Endothelial cell of umbilical vein (primary cell): ENCODE measurements at regions not wholly inside any gene's neighbourhood (a gene's known extent, or its start where the extent isn't known, plus 50 kb on each side); places are given as distances from the start of the nearest gene placed in this dataset.

Source experiments
- BruUV-seq: library from RNA; stranded (reverse); fragments of 400-500 nt; replicated peaks from 2 replicates; lab custom pipeline; 2021; lab: Mats Ljungman, UMichigan
- CTCF ChIA-PET: fragments of 300-600, 350-600 bp; sonication (Branson Sonifier 250); formaldehyde crosslinking; loops from one replicate; lab custom pipeline; 2021; ENCODE audit warnings: antibody characterized with exemption, inconsistent platforms; lab: Charles Lee
- POLR2A ChIA-PET: fragments of 300-600, 350-600 bp; sonication (Branson Sonifier 250); formaldehyde crosslinking; loops from one replicate; lab custom pipeline; 2021; ENCODE audit warnings: antibody characterized with exemption, inconsistent platforms; lab: Charles Lee
- DNase-seq: peaks from one replicate; pipeline ENCODE4 v3.0.0-alpha.2; 2011; ENCODE audit warnings: low read depth, low spot score
- FAIRE-seq: peaks from 2 replicates; lab custom pipeline; 2011; peaks lifted over from hg19 to GRCh38; lab: Jason Lieb, UNC
- H2AFZ ChIP-seq: 2 replicates; pipeline ENCODE4 v1.6.0; 2012; ENCODE audit warnings: low read depth, low read length, control low read depth, inconsistent platforms
- H3K27ac ChIP-seq: 2 replicates; pipeline ENCODE4 v1.5.1; 2011; ENCODE audit warnings: low read depth, mild to moderate bottlenecking, control low read depth, low read length, moderate library complexity; ENCODE audit not compliant: insufficient read depth
- H3K27me3 ChIP-seq, 2 experiments: 2 replicates each; pipeline versions ENCODE4 v1.6.0 to v1.6.1; 2011; ENCODE audit warnings: low read length in 2 of 2, mixed read lengths in 1 of 2; ENCODE audit not compliant: control insufficient read depth in 2 of 2, insufficient read depth in 2 of 2
- H3K36me3 ChIP-seq, 2 experiments: 2 replicates in 1 of 2; 3 replicates in 1 of 2; pipeline ENCODE4 v1.5.1; 2011; ENCODE audit warnings: low read length in 2 of 2, mild to moderate bottlenecking in 1 of 2, moderate library complexity in 1 of 2; ENCODE audit not compliant: control insufficient read depth in 2 of 2, insufficient read depth in 2 of 2; ENCODE audit errors: extremely low read depth in 1 of 2
- H3K4me1 ChIP-seq: 3 replicates; pipeline ENCODE4 v1.5.1; 2011; ENCODE audit warnings: mild to moderate bottlenecking, low read length; ENCODE audit not compliant: control insufficient read depth, insufficient read depth; ENCODE audit errors: extremely low read depth
- H3K4me2 ChIP-seq: 2 replicates; pipeline ENCODE4 v1.6.1; 2011; ENCODE audit warnings: low read length, control low read depth, mixed read lengths; ENCODE audit not compliant: insufficient read depth
- H3K4me3 ChIP-seq, 3 experiments: fragments of 200-600 bp in 1 of 3; sonication (generic), shearing (Covaris generic) in 1 of 3; replicated peaks in 1 of 3; 2 replicates each; pipeline ENCODE4 v1.5.1; 2011 to 2016; ENCODE audit warnings: control low read depth in 3 of 3, low read length in 3 of 3, mild to moderate bottlenecking in 2 of 3, inconsistent platforms in 1 of 3, low read depth in 1 of 3, moderate library complexity in 1 of 3; ENCODE audit not compliant: insufficient read depth in 1 of 3
- H3K79me2 ChIP-seq: 2 replicates; pipeline ENCODE4 v1.6.0; 2012; ENCODE audit warnings: low read length, inconsistent platforms; ENCODE audit not compliant: control insufficient read depth, insufficient read depth
- H3K9ac ChIP-seq: replicated peaks from 2 replicates; pipeline ENCODE3; 2011; ENCODE audit warnings: low read length, control low read depth; ENCODE audit not compliant: insufficient read depth; ENCODE audit errors: extremely low read depth
- H3K9me1 ChIP-seq: replicated peaks from 3 replicates; pipeline ENCODE4 v1.6.0; 2011; ENCODE audit warnings: mild to moderate bottlenecking, low read length; ENCODE audit not compliant: control insufficient read depth, insufficient read depth; ENCODE audit errors: extremely low read depth
- H3K9me3 ChIP-seq: replicated peaks from 2 replicates; pipeline ENCODE4 v1.5.1; 2012; ENCODE audit warnings: low read length, inconsistent platforms; ENCODE audit not compliant: control insufficient read depth, insufficient read depth
- H4K20me1 ChIP-seq: replicated peaks from 2 replicates; pipeline ENCODE3; 2011; ENCODE audit warnings: mild to moderate bottlenecking, low read length; ENCODE audit not compliant: control insufficient read depth, insufficient read depth; ENCODE audit errors: extremely low read depth
- CTCF ChIP-seq, 2 donors: IDR thresholded peaks; 1 replicate in 1 of 2; 2 replicates in 1 of 2; pipeline ENCODE4 v1.5.1; 2011; ENCODE audit warnings: low read length in 2 of 2, mild to moderate bottlenecking in 2 of 2, moderate library complexity in 2 of 2, control low read depth in 1 of 2, inconsistent platforms in 1 of 2, low read depth in 1 of 2; ENCODE audit not compliant: insufficient read depth in 1 of 2; ENCODE audit errors: extremely low read depth in 1 of 2
- EZH2 ChIP-seq: IDR thresholded peaks from 2 replicates; pipeline ENCODE4 v1.6.1; 2012; ENCODE audit warnings: borderline replicate concordance, low read depth, mild to moderate bottlenecking, moderate library complexity, low read length, inconsistent platforms; ENCODE audit not compliant: severe bottlenecking
- FOS ChIP-seq: IDR thresholded peaks from 2 replicates; pipeline ENCODE4 v1.6.1; 2011; ENCODE audit warnings: mild to moderate bottlenecking, low read length, moderate library complexity, borderline replicate concordance; ENCODE audit not compliant: insufficient read depth
- GATA2 ChIP-seq: IDR thresholded peaks from 2 replicates; pipeline ENCODE4 v1.7.0; 2011; ENCODE audit warnings: low read depth, mild to moderate bottlenecking, moderate library complexity, mixed read lengths, low read length; ENCODE audit not compliant: insufficient read length, insufficient read depth
- JUN ChIP-seq: IDR thresholded peaks from 2 replicates; pipeline ENCODE4 v1.6.1; 2011; ENCODE audit warnings: borderline replicate concordance, low read depth; ENCODE audit not compliant: insufficient read length, insufficient read depth
- MAX ChIP-seq: IDR thresholded peaks from 2 replicates; pipeline ENCODE4 v1.6.1; 2011; ENCODE audit not compliant: insufficient read depth, insufficient read length
- MYC ChIP-seq: IDR thresholded peaks from one replicate; pipeline ENCODE4 v1.6.1; 2011; ENCODE audit warnings: mild to moderate bottlenecking, low read depth, low read length
- POLR2A ChIP-seq: IDR thresholded peaks from 2 replicates; pipeline ENCODE4 v1.6.1; 2012; ENCODE audit warnings: low read depth, mild to moderate bottlenecking, control low read depth, low read length
- POLR2AphosphoS5 ChIP-seq: IDR thresholded peaks from 2 replicates; pipeline ENCODE4 v1.6.1; 2012; ENCODE audit warnings: low read depth, mild to moderate bottlenecking, control low read depth, low read length, moderate library complexity; ENCODE audit not compliant: insufficient read depth
- dilution Hi-C: fragments of 300-500 bp; cut with MboI; formaldehyde crosslinking; loops from one replicate; pipeline ENCODE4 v1.15.0; 2019; ENCODE audit warnings: low sequenced_read_pairs; ENCODE audit not compliant: extremely low pct_ligation_motif_present
- intact Hi-C: fragments of 100-400 bp; cut with micrococcal nuclease; formaldehyde crosslinking; loops from one replicate; pipeline ENCODE4 v1.10.0; 2022

GRCh38 chr22:47798229-47798628 is 1035.8 kb downstream of the TBC1D22A start:
- CTCF ChIA-PET: no interaction called here
- Histone ChIP-seq H3K4me3 (no peak overlapping the region), H3K4me1 (no peaks in the 10 kb centered on the region), H2AFZ (no peak overlapping the region), H3K27ac (no peak overlapping the region), H4K20me1 (no peaks in the 10 kb centered on the region), H3K27me3 (no peaks in the 10 kb centered on the region), H3K4me2 (no peak overlapping the region), H3K9ac (no peak overlapping the region), H3K9me3 (peaks cover 4% of the 10 kb centered on the region), H3K79me2 (no peaks in the 10 kb centered on the region), H3K36me3 (no peaks in the 10 kb centered on the region), H3K9me1 (no peaks in the 10 kb centered on the region)
- DNase-seq: no peak
- no peak for FAIRE-seq
- TF ChIP-seq POLR2A: no peak
- TF ChIP-seq POLR2AphosphoS5: no peak
- no peak for TF ChIP-seq FOS
- TF ChIP-seq MAX: no peak
- no peak for TF ChIP-seq MYC
- no peak for TF ChIP-seq JUN
- no TSS peak for BruUV-seq
- intact Hi-C loops (no loop called here), dilution Hi-C loops (no loop called here)
- POLR2A ChIA-PET: no interaction called here

GRCh38 chr22:47797342-47797945 is 1035.0 kb downstream of the TBC1D22A start:
- TF ChIP-seq JUN (no peak), GATA2 (no peak), EZH2 (no peak), CTCF (IDR thresholded peaks at IDR 0.05; ENCODE audit: extremely low read depth in 1 of 2, insufficient read depth in 1 of 2, low read depth in 1 of 2, low read length in 2 of 2) (no peak), MYC (no peak), POLR2AphosphoS5 (no peak), MAX (no peak), FOS (no peak), POLR2A (no peak)
- Histone ChIP-seq H3K4me3 (no peak overlapping the region), H4K20me1 (no peaks in the 10 kb centered on the region), H3K9me1 (no peaks in the 10 kb centered on the region), H3K27me3 (no peaks in the 10 kb centered on the region), H3K79me2 (no peaks in the 10 kb centered on the region), H3K4me1 (no peaks in the 10 kb centered on the region), H3K9ac (no peak overlapping the region), H3K36me3 (no peaks in the 10 kb centered on the region), H2AFZ (no peak overlapping the region), H3K9me3 (peaks cover 4% of the 10 kb centered on the region), H3K27ac (no peak overlapping the region), H3K4me2 (no peak overlapping the region)
- POLR2A ChIA-PET: no interaction called here
- intact Hi-C loops (no loop called here), dilution Hi-C loops (no loop called here)
- FAIRE-seq (no peak), DNase-seq (no peak)
- CTCF ChIA-PET: no interaction called here
- BruUV-seq: no TSS peak
